ENCODE measurements at regions not wholly inside any gene's neighbourhood (a gene's known extent, or its start where the extent isn't known, plus 50 kb on each side); places are given as distances from the start of the nearest gene placed in this dataset.

DNA sequence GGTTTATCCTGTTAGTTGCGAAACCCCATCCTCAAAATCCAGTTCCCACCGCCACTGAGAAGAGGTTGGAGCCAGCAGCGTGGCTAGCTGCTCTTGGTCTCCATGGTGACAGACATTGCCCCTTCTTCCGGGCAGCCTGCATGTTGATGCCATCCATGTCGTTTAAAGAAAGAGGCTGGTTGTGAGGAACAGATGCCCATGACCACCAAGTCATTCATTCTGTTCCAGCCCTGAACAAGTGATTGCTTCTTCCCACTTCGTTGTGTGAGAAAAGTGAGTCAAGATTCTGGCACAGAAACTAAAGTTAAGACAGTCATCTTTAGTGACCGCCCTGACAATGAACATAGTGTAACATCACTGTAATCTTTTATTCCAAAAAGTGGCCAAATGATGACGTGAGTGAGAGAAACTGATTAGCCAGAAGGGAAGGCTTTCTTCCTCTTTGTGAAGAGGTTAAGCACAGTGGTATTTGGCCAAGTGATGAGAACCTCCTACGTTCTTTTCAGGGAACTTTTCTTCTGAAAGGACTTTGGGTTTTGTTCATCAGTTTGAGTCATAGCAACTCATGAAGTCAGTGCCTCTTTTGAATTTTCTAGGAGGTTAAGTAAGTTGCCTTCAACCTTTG, 272.5 kb downstream of the GALR1 start:
- DNase-seq (ENCODE audit: low spot score) = no peak

- no peak for DNase-seq (ENCODE audit: low spot score)
These were observed 275.3 kb downstream of the GALR1 start for GRCh38 chr18:77524909-77525308.

- no peak for DNase-seq (ENCODE audit: low spot score)
These were observed 277.3 kb downstream of the GALR1 start for GRCh38 chr18:77526962-77527361.

DNA sequence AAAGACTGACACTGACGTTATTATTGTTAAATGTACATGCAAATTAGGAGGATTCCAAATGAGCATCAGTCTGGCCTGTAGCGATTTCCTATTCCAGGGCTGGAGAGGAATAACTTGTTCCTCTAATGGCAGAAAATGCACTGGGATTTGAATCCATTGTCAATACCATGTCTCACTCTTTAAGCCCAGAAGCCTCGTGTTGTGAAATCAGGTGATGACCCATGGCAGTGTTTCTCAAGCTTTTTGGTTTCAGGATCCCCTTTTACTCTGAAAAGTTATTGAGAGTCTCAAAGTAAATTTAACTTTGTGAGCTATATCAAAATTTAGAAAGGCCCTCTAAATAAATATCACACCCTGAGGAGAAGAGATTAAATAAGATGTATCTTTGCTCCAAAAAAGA, 279.2 kb downstream of the GALR1 start:
- no peak for DNase-seq (ENCODE audit: low spot score)

DNA sequence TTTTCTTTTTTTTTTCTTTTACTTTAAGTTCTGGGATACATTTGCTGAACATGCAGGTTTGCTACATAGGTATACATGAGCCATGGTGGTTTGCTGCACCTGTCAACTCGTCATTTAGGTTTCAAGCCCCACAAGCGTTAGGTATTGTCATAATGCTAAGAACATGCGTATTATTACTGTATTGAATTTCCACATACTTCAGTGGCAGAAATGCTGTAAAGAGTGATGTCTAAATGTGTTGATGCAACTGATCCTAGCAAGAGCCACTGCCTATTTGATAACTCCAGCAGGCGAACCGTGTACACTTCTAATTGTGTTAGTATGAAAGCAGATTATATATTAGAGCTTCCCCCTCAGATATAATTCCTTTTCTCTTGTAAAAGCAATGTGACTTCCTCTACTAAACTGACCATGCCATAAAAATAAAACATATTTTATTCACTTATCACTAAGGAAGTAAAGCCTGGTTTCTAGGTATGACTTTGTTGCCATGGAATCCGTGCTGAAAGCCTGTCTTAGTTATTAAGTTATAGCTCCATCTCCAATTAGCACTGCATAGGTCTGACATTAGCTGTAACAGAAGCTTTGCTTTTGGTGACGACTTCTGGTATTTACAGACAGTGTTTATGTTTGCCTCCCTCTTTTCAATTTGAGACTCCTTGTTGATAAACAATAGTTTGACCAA, 280.0 kb downstream of the GALR1 start:
- no peak for DNase-seq (ENCODE audit: low spot score)

DNA sequence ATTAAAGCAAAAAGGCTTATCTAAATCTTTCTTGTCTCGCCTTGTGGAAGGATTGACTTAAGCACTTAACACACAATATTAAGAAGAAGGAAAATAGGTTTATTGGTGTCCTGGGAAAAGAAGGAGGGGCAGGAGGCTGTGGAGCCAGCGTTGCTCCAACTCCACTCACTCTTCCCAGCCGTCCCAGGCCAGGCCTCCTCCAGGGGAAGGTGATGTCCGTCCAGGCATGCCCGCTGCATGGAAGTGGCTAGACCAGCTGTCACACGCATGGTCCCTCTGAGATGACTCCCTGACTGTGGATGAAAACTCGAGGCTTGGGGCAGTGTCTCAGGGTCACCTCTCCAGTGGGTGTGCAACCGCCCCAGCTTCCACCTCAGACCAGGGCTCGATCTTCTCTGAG, 281.1 kb downstream of the GALR1 start:
- DNase-seq (ENCODE audit: low spot score) = no peak

DNA sequence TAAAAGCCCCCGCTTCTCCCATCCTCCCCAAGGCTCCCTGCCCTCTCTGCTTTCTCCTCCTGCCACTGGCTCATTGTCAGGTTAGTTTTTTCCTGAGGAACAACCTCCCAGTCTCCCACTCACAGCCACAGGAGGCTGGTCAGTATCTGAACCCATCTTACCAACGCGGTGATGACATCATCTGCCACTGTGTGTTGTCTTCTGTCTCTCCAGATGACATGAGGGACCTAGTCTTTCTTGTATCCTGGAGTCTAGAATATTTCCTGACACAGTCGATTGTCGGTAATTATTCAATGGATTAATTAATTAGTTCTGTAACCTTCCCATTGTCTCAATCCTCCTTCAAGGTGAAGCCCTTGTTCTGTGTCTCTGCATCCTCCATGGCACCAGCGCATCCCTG, 290.2 kb downstream of the GALR1 start:
- DNase-seq (ENCODE audit: low spot score) = no peak

DNA sequence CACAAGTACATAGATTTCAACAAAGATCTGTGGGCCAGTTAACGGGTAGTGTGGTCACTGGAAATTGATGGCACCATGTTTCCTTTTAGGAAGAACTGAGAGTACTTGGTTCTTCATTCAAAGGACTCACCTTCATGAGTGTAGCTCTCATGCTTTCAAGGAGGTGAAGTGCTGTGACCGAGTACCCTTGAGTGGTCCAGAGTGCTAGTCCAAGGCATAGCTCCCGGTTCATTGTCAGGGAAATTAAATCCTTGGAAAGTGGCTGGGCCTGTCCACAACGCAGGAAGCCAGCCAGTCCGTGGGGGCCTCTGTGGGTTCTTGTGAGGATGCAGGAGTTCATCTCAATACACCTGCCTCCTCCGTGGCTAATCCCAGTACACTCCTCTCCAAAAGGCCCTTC, 295.1 kb downstream of the GALR1 start:
- DNase-seq (ENCODE audit: low spot score) = no peak

DNA sequence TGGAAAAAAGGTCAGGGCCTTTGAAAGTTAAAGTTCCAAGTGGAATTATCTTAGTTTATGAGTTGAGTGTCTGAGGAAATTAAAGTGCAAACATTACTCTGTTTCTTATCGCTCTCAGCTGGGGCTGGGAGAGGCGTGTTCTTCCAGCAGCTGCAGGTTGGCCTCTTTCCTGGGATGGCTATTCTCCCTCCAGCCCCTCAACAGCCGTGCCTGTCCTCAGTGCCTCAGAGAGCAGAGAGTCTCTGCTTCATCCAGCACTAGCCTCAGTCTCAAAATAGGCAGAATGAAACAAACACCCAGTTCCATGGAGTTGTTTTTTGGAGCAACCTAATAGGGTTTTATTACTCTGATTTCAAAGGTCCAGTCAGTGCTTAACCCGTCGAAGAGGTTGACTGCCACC, 298.1 kb downstream of the GALR1 start:
- no peak for DNase-seq (ENCODE audit: low spot score)

DNA sequence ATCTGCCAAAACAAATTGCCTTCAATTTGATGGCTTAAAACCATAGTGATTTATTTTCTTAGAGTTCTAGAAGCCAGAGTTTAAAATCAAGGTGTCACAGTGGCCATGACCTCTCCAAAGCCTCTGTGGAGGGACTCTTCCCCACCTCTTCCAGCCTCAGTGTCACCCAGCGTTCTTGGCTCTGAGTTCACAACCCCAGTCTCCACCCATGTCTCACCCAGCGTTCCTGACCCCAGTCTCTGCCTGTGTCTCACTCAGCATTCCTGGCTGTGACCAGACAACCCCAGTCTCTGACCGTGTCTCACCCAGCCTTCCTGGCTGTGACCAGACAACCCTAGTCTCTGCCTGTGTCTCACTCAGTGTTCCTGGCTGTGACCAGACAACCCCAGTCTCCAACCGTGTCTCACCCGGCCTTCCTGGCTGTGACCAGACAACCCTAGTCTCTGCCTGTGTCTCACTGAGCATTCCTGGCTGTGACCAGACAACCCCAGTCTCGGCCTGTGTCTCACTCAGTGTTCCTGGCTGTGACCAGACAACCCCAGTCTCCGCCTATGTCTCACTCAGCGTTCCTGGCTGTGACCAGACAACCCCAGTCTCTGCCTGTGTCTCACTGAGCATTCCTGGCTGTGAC, 299.3 kb downstream of the GALR1 start:
- DNase-seq (ENCODE audit: low spot score) = no peak

- DNase-seq (ENCODE audit: low spot score) = no peak
These were observed 301.0 kb downstream of the GALR1 start for GRCh38 chr18:77550625-77551024.

GRCh38 chr18:77551055-77551454, 301.4 kb downstream of the GALR1 start:
- no peak for DNase-seq (ENCODE audit: low spot score)

GRCh38 chr18:77552945-77553344, 303.3 kb downstream of the GALR1 start:
- no peak for DNase-seq (ENCODE audit: low spot score)

DNA sequence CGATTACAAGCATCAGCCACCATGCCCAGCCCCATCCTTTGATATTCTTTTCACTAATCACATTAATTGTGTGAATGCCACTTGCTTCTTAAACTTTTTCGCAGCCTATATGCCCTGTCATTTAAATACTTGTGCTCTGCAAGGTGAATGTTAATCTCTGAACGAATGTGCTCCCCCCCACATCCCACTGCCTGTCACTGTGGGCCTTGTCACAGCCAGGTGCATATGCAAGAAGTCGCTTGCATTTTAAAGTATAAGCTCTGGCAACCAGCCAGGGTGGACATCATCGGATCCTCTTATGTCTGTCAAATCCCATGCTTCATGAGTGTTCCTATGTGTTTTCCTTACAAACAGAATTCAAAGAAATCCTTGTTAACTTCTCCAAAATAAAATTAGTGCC, 304.4 kb downstream of the GALR1 start:
- DNase-seq (ENCODE audit: low spot score) = no peak

DNA sequence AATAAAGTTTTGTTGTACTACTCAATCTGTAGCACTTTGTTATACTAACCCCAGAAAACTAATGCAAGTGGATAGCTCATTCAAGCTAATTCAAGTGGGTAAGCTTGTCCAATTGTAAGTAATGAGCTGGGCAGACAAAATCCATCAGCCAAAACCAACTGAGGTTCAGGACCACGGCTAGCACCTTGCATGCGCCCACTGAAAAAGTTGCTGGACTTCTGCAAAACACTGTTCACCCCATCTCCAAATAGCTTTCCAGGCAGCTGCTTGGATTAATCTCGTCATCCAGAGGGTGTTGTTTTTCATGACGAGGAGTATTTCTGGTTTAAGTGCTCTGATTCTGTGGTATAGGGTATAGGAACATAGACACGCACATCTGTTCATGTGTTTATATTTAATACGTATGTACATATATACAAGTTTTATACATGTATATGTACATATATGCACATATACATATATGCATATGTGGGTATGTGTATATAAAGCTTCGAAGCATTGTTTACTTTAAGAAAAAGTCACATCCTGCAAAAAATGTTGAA, 307.5 kb downstream of the GALR1 start:
- no peak for DNase-seq (ENCODE audit: low spot score)

DNA sequence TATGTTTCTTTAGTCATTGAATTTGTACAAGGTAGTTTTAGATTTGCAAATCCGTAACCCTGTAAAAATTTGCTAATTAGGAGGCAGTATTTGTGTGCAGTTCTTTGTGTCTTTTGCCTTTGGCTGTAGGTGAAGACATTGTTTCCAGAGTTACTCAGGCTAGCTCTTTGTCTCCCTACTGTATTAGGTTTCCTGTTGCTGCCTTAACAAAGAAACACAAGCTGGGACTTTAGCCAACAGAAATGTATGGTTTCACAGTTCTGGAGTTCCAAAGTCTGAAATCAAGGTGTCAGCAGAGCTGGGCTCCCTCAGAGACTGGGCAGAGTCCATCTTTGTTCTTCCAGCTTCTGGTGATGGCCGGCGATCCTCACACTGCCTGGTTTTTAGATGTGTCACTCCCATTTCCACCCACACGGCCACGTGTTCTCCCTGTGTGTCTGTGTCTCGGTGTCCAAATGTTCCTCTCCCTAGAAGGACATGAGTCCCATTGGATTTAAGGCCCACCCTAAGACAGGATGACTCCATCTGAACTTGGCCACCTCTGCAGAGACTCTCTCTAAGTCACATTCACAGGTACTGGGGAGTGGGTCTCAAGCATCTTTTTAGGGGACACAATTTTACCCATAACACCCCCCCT, 309.7 kb downstream of the GALR1 start:
- DNase-seq (ENCODE audit: low spot score) = no peak

GRCh38 chr18:77560341-77560992, 310.8 kb downstream of the GALR1 start:
- DNase-seq (ENCODE audit: low spot score) = no peak

GRCh38 chr18:77566604-77567003, 317.0 kb downstream of the GALR1 start:
- no peak for DNase-seq (ENCODE audit: low spot score)

GRCh38 chr18:77567205-77567604, 317.6 kb downstream of the GALR1 start:
- no peak for DNase-seq (ENCODE audit: low spot score)

DNA sequence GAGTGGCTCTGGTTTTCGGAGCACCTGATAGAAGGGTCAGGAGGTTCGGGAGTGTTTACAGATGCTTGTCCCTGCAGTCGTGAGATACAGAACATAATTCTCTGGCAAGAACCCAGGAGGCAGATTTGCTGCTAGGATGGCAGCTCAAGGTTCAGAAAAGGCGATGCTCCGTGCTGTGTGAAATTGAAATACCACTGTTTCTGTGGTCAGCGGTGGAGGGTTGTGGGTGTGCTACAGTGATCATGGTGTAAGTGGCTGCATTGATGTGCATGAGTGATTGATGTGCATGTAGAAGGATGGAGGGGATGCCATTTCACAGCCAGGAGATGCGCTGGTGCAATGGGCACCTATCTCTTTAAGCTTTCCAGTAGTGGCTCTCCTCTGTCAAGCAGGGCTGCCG, 322.1 kb downstream of the GALR1 start:
- DNase-seq (ENCODE audit: low spot score) = no peak

DNA sequence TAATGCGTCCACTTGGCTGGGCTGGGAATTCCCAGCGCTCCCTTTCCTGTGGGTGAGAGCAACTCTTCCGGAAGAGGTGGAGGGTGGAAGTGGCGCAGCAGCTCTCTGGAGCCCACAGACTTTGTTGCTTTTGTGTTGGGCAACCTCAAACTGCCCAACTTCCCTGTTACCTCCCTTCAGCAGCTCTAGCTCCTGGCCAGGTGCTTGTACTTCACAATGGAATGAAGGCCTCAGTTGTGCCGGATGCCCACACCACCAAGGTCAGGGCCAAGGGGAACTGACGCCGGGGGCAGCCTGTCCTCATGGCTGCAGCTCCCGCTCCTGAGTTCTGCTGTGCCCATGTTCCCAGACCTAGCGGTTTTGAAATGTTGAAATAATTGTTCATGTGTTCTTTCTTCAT, 322.9 kb downstream of the GALR1 start:
- no peak for DNase-seq (ENCODE audit: low spot score)

DNA sequence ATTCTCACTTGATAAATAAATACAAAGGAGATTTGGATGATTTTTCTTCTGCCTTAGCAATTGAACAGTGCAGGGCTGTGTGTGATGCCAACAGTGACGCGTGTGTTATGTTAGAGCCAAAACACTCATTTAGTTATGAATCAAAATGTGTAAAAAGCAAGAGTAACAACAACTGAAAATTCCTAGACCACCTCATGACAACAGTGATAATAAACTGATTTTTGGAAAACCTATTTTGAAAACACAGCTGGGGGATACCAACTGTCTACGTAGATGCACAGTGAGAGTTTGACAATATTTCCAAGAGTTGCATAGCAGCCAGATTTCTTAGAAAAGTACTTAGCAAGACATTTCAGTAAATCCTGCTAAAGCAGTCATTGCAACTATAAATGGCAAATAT, 323.9 kb downstream of the GALR1 start:
- no peak for DNase-seq (ENCODE audit: low spot score)
